GM12872 (cell line): ENCODE measurements at regions not wholly inside any gene's neighbourhood (a gene's known extent, or its start where the extent isn't known, plus 50 kb on each side); places are given as distances from the start of the nearest gene placed in this dataset.

ENCODE experiments used
- TF ChIP-seq, protein P1 (sequence below): IDR thresholded peaks from 3 replicates; pipeline ENCODE4 v1.5.1; 2011; ENCODE audit warnings: low read depth, mild to moderate bottlenecking, low read length, moderate library complexity; ENCODE audit not compliant: insufficient read depth

GRCh38 chr2:11877764-11878163 is 131.3 kb downstream of the LPIN1 start:
- TF ChIP-seq, protein P1, sequence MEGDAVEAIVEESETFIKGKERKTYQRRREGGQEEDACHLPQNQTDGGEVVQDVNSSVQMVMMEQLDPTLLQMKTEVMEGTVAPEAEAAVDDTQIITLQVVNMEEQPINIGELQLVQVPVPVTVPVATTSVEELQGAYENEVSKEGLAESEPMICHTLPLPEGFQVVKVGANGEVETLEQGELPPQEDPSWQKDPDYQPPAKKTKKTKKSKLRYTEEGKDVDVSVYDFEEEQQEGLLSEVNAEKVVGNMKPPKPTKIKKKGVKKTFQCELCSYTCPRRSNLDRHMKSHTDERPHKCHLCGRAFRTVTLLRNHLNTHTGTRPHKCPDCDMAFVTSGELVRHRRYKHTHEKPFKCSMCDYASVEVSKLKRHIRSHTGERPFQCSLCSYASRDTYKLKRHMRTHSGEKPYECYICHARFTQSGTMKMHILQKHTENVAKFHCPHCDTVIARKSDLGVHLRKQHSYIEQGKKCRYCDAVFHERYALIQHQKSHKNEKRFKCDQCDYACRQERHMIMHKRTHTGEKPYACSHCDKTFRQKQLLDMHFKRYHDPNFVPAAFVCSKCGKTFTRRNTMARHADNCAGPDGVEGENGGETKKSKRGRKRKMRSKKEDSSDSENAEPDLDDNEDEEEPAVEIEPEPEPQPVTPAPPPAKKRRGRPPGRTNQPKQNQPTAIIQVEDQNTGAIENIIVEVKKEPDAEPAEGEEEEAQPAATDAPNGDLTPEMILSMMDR: no peak

DNA sequence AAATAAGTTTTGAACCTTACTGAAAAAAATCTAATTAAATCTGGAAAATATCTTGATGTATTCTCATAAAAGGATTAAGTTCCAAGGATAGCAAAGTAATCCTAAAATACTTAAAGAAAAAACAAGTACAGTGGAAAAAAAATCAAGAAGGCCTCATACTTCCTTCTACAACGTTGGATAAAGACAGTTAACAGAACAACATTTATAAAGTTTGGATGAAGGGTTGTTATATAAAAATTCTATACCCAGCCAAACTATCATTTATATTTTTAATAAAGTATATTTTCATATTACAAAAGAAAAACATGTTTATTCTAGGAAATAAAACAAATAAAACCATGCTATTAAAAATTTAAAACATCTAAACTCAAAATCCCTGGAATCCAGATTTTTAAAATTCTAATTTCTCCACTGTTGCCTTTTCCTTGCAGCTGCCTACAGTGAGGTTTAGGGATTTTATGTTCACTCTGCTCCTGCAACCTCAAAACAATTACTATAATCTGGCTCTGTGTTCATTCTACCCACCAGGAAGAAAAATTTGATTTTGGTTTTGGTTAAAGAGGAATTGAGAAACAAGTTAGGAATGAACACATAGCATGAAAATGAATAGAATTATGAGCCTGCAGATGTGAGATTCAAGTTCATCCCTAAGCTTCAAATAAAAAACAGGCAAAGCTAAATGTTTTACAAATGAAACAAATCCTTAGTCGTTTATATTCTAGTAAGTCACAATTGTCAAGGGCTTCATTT is 142.8 kb downstream of the LPIN1 start:
- TF ChIP-seq, protein P1: no peak

- TF ChIP-seq, protein P1: no peak
These were observed 143.4 kb downstream of the LPIN1 start for GRCh38 chr2:11889854-11890253.

GRCh38 chr2:11891028-11891427 is 144.6 kb downstream of the LPIN1 start:
- TF ChIP-seq, protein P1: no peak

GRCh38 chr2:11891671-11892440 is 145.4 kb downstream of the LPIN1 start:
- TF ChIP-seq, protein P1: no peak

DNA sequence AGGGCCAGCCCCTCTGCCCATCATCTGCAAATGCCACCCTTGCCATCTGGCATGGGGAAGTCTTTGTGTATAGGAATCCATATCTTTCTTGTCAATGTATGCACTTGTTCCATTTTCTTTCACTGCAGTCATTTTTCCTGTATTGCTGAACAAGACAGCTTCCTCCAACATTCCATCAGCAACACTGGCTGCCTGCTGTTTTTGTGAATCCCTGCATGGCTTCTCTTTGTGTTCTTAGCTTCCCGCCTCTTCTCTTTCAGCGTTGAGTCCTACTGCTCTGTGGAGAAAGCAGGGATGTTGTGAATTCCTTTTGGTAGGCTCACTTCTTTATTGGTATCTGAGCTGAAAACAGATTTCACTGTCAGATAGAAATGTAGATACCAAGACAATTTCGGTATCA is 150.0 kb downstream of the LPIN1 start:
- TF ChIP-seq, protein P1: no peak

GRCh38 chr2:11898576-11898975 is 152.1 kb downstream of the LPIN1 start:
- TF ChIP-seq, protein P1: no peak
